ENCODE measurements at regions not wholly inside any gene's neighbourhood (a gene's known extent, or its start where the extent isn't known, plus 50 kb on each side); places are given as distances from the start of the nearest gene placed in this dataset.

- DNase-seq (ENCODE audit: extremely low read depth, low read depth) = peak; percentile 46
- TF ChIP-seq, protein P1, sequence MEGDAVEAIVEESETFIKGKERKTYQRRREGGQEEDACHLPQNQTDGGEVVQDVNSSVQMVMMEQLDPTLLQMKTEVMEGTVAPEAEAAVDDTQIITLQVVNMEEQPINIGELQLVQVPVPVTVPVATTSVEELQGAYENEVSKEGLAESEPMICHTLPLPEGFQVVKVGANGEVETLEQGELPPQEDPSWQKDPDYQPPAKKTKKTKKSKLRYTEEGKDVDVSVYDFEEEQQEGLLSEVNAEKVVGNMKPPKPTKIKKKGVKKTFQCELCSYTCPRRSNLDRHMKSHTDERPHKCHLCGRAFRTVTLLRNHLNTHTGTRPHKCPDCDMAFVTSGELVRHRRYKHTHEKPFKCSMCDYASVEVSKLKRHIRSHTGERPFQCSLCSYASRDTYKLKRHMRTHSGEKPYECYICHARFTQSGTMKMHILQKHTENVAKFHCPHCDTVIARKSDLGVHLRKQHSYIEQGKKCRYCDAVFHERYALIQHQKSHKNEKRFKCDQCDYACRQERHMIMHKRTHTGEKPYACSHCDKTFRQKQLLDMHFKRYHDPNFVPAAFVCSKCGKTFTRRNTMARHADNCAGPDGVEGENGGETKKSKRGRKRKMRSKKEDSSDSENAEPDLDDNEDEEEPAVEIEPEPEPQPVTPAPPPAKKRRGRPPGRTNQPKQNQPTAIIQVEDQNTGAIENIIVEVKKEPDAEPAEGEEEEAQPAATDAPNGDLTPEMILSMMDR (IDR thresholded peaks at IDR 0.05; ENCODE audit: low read depth, low read length) = no peak
Measured at GRCh38 chr14:65872536-65872935, 460.0 kb downstream of the FUT8 start.

DNA sequence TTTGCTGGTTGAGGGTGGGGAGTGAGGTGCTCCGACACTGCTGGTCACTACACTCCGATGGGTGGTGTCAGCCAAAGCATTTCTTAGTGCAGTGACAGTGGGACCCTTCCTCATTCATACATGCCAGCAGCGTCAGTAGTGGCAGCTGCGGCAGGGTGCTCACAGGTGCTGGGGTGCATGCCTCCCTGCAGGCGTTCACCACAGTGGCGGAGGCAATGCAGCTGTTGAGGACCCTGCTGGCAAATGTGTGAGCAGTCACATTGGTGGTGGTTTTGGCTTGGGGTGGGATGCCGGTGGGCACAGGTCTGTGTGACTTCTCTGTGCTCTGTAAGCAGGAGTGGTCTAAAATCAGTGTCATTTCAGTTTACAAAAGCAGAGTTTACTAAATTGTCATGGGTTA is 464.6 kb downstream of the FUT8 start:
- DNase-seq (ENCODE audit: extremely low read depth, low read depth) = no peak
- TF ChIP-seq, protein P1 (IDR thresholded peaks at IDR 0.05; ENCODE audit: low read depth, low read length) = no peak

DNA sequence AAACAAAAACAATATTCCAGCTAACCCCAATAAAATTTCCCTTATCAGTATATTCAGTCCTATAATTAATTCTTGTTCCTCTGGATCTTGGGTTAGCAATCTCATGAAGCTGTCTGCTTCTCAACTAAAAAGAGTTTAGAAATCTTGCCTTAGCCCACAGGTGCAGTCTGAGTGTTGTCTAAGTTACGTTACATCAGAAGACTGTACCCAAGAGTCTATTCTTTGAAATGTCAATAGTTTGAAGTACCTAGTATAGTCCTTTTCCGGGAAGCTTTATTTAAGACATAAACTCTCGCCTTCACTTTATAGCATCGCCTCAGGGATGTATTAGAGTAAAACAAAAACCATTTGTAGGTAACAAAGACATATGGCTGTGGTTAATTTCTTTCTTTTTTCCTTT is 465.1 kb downstream of the FUT8 start:
- TF ChIP-seq, protein P1 (IDR thresholded peaks at IDR 0.05; ENCODE audit: low read depth, low read length) = no peak
- no peak for DNase-seq (ENCODE audit: extremely low read depth, low read depth)

- TF ChIP-seq, protein P1 (IDR thresholded peaks at IDR 0.05; ENCODE audit: low read depth, low read length) = no peak
- no peak for DNase-seq (ENCODE audit: extremely low read depth, low read depth)
Measured at GRCh38 chr14:65878586-65878985, 466.1 kb downstream of the FUT8 start.

GRCh38 chr14:65879248-65880009 is 466.9 kb downstream of the FUT8 start:
- peak; percentile 41 for DNase-seq (ENCODE audit: extremely low read depth, low read depth)

GRCh38 chr14:65880507-65880906 is 468.0 kb downstream of the FUT8 start:
- TF ChIP-seq, protein P1 (IDR thresholded peaks at IDR 0.05; ENCODE audit: low read depth, low read length) = no peak

More at GRCh38 chr14:65879248-65880009, 466.9 kb downstream of the FUT8 start:
- TF ChIP-seq, protein P1 (IDR thresholded peaks at IDR 0.05; ENCODE audit: low read depth, low read length) = no peak

DNA sequence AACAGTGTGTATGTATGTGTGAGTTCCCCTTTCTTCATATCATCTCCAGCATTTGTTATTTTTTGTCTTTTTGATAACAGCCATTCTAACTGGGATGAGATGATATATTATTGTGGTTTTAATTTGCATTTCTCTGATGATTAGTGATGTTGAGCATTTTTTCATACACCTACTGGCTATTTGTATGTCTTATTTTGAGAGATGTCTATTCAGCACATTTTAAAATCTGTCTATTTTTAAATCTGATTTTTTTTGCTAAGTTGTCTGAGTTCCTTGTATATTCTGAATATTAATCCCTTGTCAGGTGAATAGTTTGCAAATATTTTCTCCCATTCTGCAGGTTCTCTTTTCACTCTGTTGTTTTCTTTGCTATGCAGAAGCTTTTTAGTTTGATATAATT is 469.1 kb downstream of the FUT8 start:
- DNase-seq (ENCODE audit: extremely low read depth, low read depth) = no peak
- TF ChIP-seq, protein P1 (IDR thresholded peaks at IDR 0.05; ENCODE audit: low read depth, low read length) = no peak

More at GRCh38 chr14:65880507-65880906, 468.0 kb downstream of the FUT8 start:
- peak; percentile 36 for DNase-seq (ENCODE audit: extremely low read depth, low read depth)

Data from AG09319 (cell line).